GM18517 (cell line): ENCODE measurements at regions not wholly inside any gene's neighbourhood (a gene's known extent, or its start where the extent isn't known, plus 50 kb on each side); places are given as distances from the start of the nearest gene placed in this dataset.
"Not testable (repeated sequence)": the region's sequence is repeated elsewhere in the genome, so short reads cannot be mapped to it uniquely, and the experiment has no call there.

Experiments
- ATAC-seq: cut with Tn5 transposase; IDR thresholded peaks from one replicate; pipeline ENCODE4 v1.9.1; 2021; ENCODE audit warnings: mild to moderate bottlenecking, moderate library complexity; ENCODE audit not compliant: unreplicated experiment

- ATAC-seq, result no peak
Measured at GRCh38 chr1:37158113-37158749, 123.9 kb upstream of the GRIK3 start.

GRCh38 chr1:37159102-37159501 is 124.8 kb upstream of the GRIK3 start:
- no peak for ATAC-seq

GRCh38 chr1:37161171-37161570 is 126.9 kb upstream of the GRIK3 start:
- no peak for ATAC-seq

- ATAC-seq, result no peak
Measured at GRCh38 chr1:37162059-37162458, 127.7 kb upstream of the GRIK3 start.

GRCh38 chr1:37166005-37166404 is 131.7 kb upstream of the GRIK3 start:
- no peak for ATAC-seq

GRCh38 chr1:37167479-37167878 is 133.2 kb upstream of the GRIK3 start:
- no peak for ATAC-seq

GRCh38 chr1:37169241-37169640 is 134.9 kb upstream of the GRIK3 start:
- no peak for ATAC-seq

- no peak for ATAC-seq
Measured at GRCh38 chr1:37169743-37170275, 135.5 kb upstream of the GRIK3 start.

- ATAC-seq, result no peak
Measured at GRCh38 chr1:37171691-37172090, 137.4 kb upstream of the GRIK3 start.

- ATAC-seq, result no peak
Measured at GRCh38 chr1:37174341-37174740, 140.0 kb upstream of the GRIK3 start.

GRCh38 chr1:37174876-37175275 is 140.6 kb upstream of the GRIK3 start:
- no peak for ATAC-seq

- ATAC-seq, result no peak
Measured at GRCh38 chr1:37175666-37176215, 141.4 kb upstream of the GRIK3 start.

- no peak for ATAC-seq
Measured at GRCh38 chr1:37176269-37176668, 142.0 kb upstream of the GRIK3 start.

- no peak for ATAC-seq
Measured at GRCh38 chr1:37177230-37177864, 143.0 kb upstream of the GRIK3 start.

- ATAC-seq, result no peak
Measured at GRCh38 chr1:37181425-37181824, 147.1 kb upstream of the GRIK3 start.

- no peak for ATAC-seq
Measured at GRCh38 chr1:37184789-37185188, 150.5 kb upstream of the GRIK3 start.

GRCh38 chr1:37186246-37186756 is 152.0 kb upstream of the GRIK3 start:
- ATAC-seq, result no peak

- no peak for ATAC-seq
Measured at GRCh38 chr1:37189111-37189510, 154.8 kb upstream of the GRIK3 start.

- ATAC-seq, result no peak
Measured at GRCh38 chr1:37197411-37197810, 163.1 kb upstream of the GRIK3 start.

- ATAC-seq, result not testable (repeated sequence)
Measured at GRCh38 chr1:37214305-37214704, 180.0 kb upstream of the GRIK3 start.

GRCh38 chr1:37233606-37234005 is 199.3 kb upstream of the GRIK3 start:
- ATAC-seq, result no peak

GRCh38 chr1:37234941-37235418 is 200.7 kb upstream of the GRIK3 start:
- no peak for ATAC-seq
